Erythroblast (primary cell): ENCODE measurements at regions not wholly inside any gene's neighbourhood (a gene's known extent, or its start where the extent isn't known, plus 50 kb on each side); places are given as distances from the start of the nearest gene placed in this dataset.

Experiments
- GATA1 ChIP-seq: IDR thresholded peaks from 2 replicates; pipeline ENCODE4 v1.6.1; 2011; ENCODE audit warnings: low read depth, mild to moderate bottlenecking, control low read depth, low read length, moderate library complexity
- POLR2A ChIP-seq: IDR thresholded peaks from 2 replicates; pipeline ENCODE4 v1.6.1; 2011; ENCODE audit warnings: mild to moderate bottlenecking, low read length

DNA sequence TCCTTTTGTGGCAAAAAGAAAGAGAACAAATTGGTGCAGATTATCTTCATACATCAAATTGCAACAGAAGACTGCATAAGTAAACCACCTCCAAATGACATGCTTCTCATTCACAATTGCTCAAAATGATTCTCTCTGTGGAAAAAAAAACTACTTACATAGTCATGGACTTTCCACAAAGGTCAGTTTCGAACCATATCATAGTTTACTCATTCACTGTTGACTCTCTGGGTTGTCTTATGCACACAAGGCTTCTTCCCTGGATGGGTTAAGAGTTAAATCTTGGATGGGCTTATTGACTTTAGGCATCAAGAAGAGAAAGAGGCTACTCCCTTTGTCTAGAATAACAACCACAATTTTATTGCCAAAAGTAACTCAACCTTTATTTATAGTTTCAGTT is 91.3 kb upstream of the RAB27B start:
- no peak for TF ChIP-seq POLR2A
- no peak for TF ChIP-seq GATA1
